ENCODE measurements at regions not wholly inside any gene's neighbourhood (a gene's known extent, or its start where the extent isn't known, plus 50 kb on each side); places are given as distances from the start of the nearest gene placed in this dataset.

GRCh38 chr2:20149703-20150030 is 75.3 kb downstream of the SDC1 start:
- H3K9ac ChIP-seq (ENCODE audit: low read length) = no peak overlapping the region
- no peak for ATAC-seq
- POLR2A ChIA-PET = no interaction called here
- CTCF ChIA-PET = no interaction called here
- no peak overlapping the region for H3K4me3 ChIP-seq (replicated peaks in 1 of 2; ENCODE audit: low read depth in 1 of 2, low read length in 2 of 2)
- H3K9me2 ChIP-seq (ENCODE audit: insufficient read depth) = no peaks in the 10 kb centered on the region
- H4K20me1 ChIP-seq (ENCODE audit: insufficient read depth) = no peaks in the 10 kb centered on the region
- H3K79me2 ChIP-seq (ENCODE audit: insufficient read depth, low read length) = no peaks in the 10 kb centered on the region
- H3K27ac ChIP-seq (ENCODE audit: low read depth, low read length) = no peak overlapping the region
- DNase-seq (ENCODE audit: low read depth, low spot score) = no peak
- RAD21 ChIA-PET (ENCODE audit: low non-redundant PET in 1 of 2, low total read pairs in 2 of 2, uncharacterized antibody in 2 of 2, unreplicated experiment in 2 of 2) = no interaction called here
- H3K4me1 ChIP-seq (ENCODE audit: control insufficient read depth in 1 of 2, insufficient read depth in 2 of 2, low read length in 2 of 2) = peaks cover 0 to 9% of the 10 kb centered on the region in 2 experiments; a peak in 1 of 4 replicates
- H3K4me2 ChIP-seq (ENCODE audit: low read length) = no peak overlapping the region
- no peaks in the 10 kb centered on the region for H3K9me3 ChIP-seq (ENCODE audit: control insufficient read depth in 1 of 2, insufficient read depth in 1 of 2, low read depth in 1 of 2, low read length in 2 of 2)
- intact Hi-C loops (cut with micrococcal nuclease) = no loop called here
- BruUV-seq (replicated peaks) = no TSS peak
- no peaks in the 10 kb centered on the region for H3K36me3 ChIP-seq (ENCODE audit: control insufficient read depth in 1 of 2, insufficient read depth in 2 of 2, low read length in 2 of 2)
- H3K27me3 ChIP-seq (ENCODE audit: insufficient read depth, low read length) = no peaks in the 10 kb centered on the region
- no peak overlapping the region for H2AFZ ChIP-seq (ENCODE audit: low read depth, low read length, poor library complexity, severe bottlenecking)
- TF ChIP-seq CEBPB (IDR thresholded peaks at IDR 0.05; ENCODE audit: low read depth) (no peak), ATF3 (IDR thresholded peaks at IDR 0.05) (no peak)

- H3K79me2 ChIP-seq (ENCODE audit: insufficient read depth, low read length) = no peaks in the 10 kb centered on the region
- peaks cover 0 to 9% of the 10 kb centered on the region in 2 experiments; a peak in 1 of 4 replicates for H3K4me1 ChIP-seq (ENCODE audit: control insufficient read depth in 1 of 2, insufficient read depth in 2 of 2, low read length in 2 of 2)
- no peak overlapping the region for H3K9ac ChIP-seq (ENCODE audit: low read length)
- no peak for ATAC-seq
- H2AFZ ChIP-seq (ENCODE audit: low read depth, low read length, poor library complexity, severe bottlenecking) = no peak overlapping the region
- H3K27me3 ChIP-seq (ENCODE audit: insufficient read depth, low read length) = no peaks in the 10 kb centered on the region
- POLR2A ChIA-PET = no interaction called here
- no peak overlapping the region for H3K4me2 ChIP-seq (ENCODE audit: low read length)
- H3K36me3 ChIP-seq (ENCODE audit: control insufficient read depth in 1 of 2, insufficient read depth in 2 of 2, low read length in 2 of 2) = no peaks in the 10 kb centered on the region
- TF ChIP-seq SP1 (IDR thresholded peaks at IDR 0.05; ENCODE audit: low read depth) (no peak), REST (IDR thresholded peaks at IDR 0.05; ENCODE audit: low read depth) (no peak), CTCF (IDR thresholded peaks at IDR 0.05 in 2 of 3, conservative IDR thresholded peaks at IDR 0.05 in 1 of 3; ENCODE audit: borderline replicate concordance in 1 of 3, insufficient read depth in 1 of 3, low read depth in 2 of 3, low read length in 2 of 3) (no peak), EZH2 (IDR thresholded peaks at IDR 0.05) (no peak), ZFX (IDR thresholded peaks at IDR 0.05) (no peak), ELF1 (IDR thresholded peaks at IDR 0.05; ENCODE audit: borderline replicate concordance, low read depth) (no peak), CBX3 (IDR thresholded peaks at IDR 0.05; ENCODE audit: low read depth) (no peak), EZH2phosphoT487 (IDR thresholded peaks at IDR 0.05; ENCODE audit: borderline replicate concordance) (no peak), SIN3A (IDR thresholded peaks at IDR 0.05; ENCODE audit: low read depth) (no peak), ATF3 (IDR thresholded peaks at IDR 0.05) (no peak), MAX (IDR thresholded peaks at IDR 0.05) (no peak), POLR2AphosphoS5 (IDR thresholded peaks at IDR 0.05; ENCODE audit: low read depth, low read length) (no peak), SRF (IDR thresholded peaks at IDR 0.05; ENCODE audit: low read depth) (no peak), EGR1 (IDR thresholded peaks at IDR 0.05; ENCODE audit: low read depth) (no peak)
- no peak for DNase-seq (ENCODE audit: low read depth, low spot score)
- H3K9me2 ChIP-seq (ENCODE audit: insufficient read depth) = no peaks in the 10 kb centered on the region
- H3K27ac ChIP-seq (ENCODE audit: low read depth, low read length) = no peak overlapping the region
- no TSS peak for BruUV-seq (replicated peaks)
- H4K20me1 ChIP-seq (ENCODE audit: insufficient read depth) = no peaks in the 10 kb centered on the region
- RAD21 ChIA-PET (ENCODE audit: low non-redundant PET in 1 of 2, low total read pairs in 2 of 2, uncharacterized antibody in 2 of 2, unreplicated experiment in 2 of 2) = no interaction called here
- intact Hi-C loops (cut with micrococcal nuclease) = no loop called here
- H3K9me3 ChIP-seq (ENCODE audit: control insufficient read depth in 1 of 2, insufficient read depth in 1 of 2, low read depth in 1 of 2, low read length in 2 of 2) = no peaks in the 10 kb centered on the region
- H3K4me3 ChIP-seq (replicated peaks in 1 of 2; ENCODE audit: low read depth in 1 of 2, low read length in 2 of 2) = no peak overlapping the region
- CTCF ChIA-PET = no interaction called here
Measured at GRCh38 chr2:20148923-20149702, 75.8 kb downstream of the SDC1 start.
